ENCODE measurements at regions not wholly inside any gene's neighbourhood (a gene's known extent, or its start where the extent isn't known, plus 50 kb on each side); places are given as distances from the start of the nearest gene placed in this dataset. TPM values are rescaled to one million over a fixed set of nuclear protein-coding genes. Genes with fewer than 3 reads are reported as not detected.

GRCh38 chr4:44120646-44121045 is 328.0 kb downstream of the KCTD8 start:
- TF ChIP-seq CTCF (IDR thresholded peaks at IDR 0.05; ENCODE audit: insufficient read depth, low read length), result no peak
- DNase-seq (ENCODE audit: low read depth), result no peak

GRCh38 chr4:44121210-44121609 is 327.4 kb downstream of the KCTD8 start:
- H3K4me3 ChIP-seq (ENCODE audit: low read depth, low read length), result no peak overlapping the region
- no peak for TF ChIP-seq CTCF (IDR thresholded peaks at IDR 0.05; ENCODE audit: insufficient read depth, low read length)
- DNase-seq (ENCODE audit: low read depth), result no peak

More at GRCh38 chr4:44120646-44121045, 328.0 kb downstream of the KCTD8 start:
- H3K4me3 ChIP-seq (ENCODE audit: low read depth, low read length), result no peak overlapping the region

Small RNA genes lying in the stretch of these regions (small RNA-seq; reads per million reads assigned to genes)
- gene AC098590.2, result not detected
- gene RN7SL193P, result not detected
